SU-DHL-6 (cell line): ENCODE measurements at regions not wholly inside any gene's neighbourhood (a gene's known extent, or its start where the extent isn't known, plus 50 kb on each side); places are given as distances from the start of the nearest gene placed in this dataset.

Experiments used
- H2AFZ ChIP-seq: fragments of 200-600 bp; sonication (generic); 2 replicates; pipeline ENCODE4 v1.6.1; 2014; ENCODE audit warnings: low read depth, mild to moderate bottlenecking, moderate library complexity, mixed read lengths, antibody characterized with exemption, low read length; ENCODE audit not compliant: severe bottlenecking
- H3F3A ChIP-seq: fragments of 200-600 bp; shearing (Covaris generic); 2 replicates; pipeline ENCODE4 v1.6.0; 2016; ENCODE audit warnings: antibody characterized with exemption, mild to moderate bottlenecking; ENCODE audit not compliant: insufficient read depth
- H3K27ac ChIP-seq: fragments of 200-600 bp; sonication (generic); 2 replicates; pipeline ENCODE4 v1.5.1; 2016; ENCODE audit warnings: low read depth, mild to moderate bottlenecking, low read length, moderate library complexity, mixed read lengths
- H3K27me3 ChIP-seq: fragments of 200-600 bp; sonication (generic), shearing (Covaris generic); 2 replicates; pipeline ENCODE4 v1.6.0; 2014; ENCODE audit warnings: mild to moderate bottlenecking, low read length
- H3K36me3 ChIP-seq: fragments of 200-600 bp; sonication (generic); 2 replicates; pipeline ENCODE4 v1.6.1; 2014; ENCODE audit warnings: mild to moderate bottlenecking, low read length, mixed read lengths
- H3K4me2 ChIP-seq: fragments of 300-600, 200-600 bp; shearing (Covaris generic), sonication (generic); 2 replicates; pipeline ENCODE4 v1.6.0; 2014; ENCODE audit warnings: low read length, low read depth, mild to moderate bottlenecking; ENCODE audit not compliant: poor library complexity, severe bottlenecking
- H3K4me3 ChIP-seq: fragments of 200-600 bp; sonication (generic); 2 replicates; pipeline ENCODE4 v1.5.1; 2014; ENCODE audit warnings: antibody characterized with exemption, low read length, mild to moderate bottlenecking, mixed read lengths; ENCODE audit not compliant: insufficient read depth, poor library complexity, severe bottlenecking
- H3K79me2 ChIP-seq: fragments of 200-600 bp; sonication (generic); 2 replicates; pipeline ENCODE4 v1.6.1; 2014; ENCODE audit warnings: mild to moderate bottlenecking, low read length, moderate library complexity; ENCODE audit not compliant: insufficient read depth
- H3K9ac ChIP-seq: fragments of 200-600 bp; sonication (generic); 2 replicates; pipeline ENCODE4 v1.7.0; 2014; ENCODE audit warnings: mild to moderate bottlenecking, low read length
- H3K9me2 ChIP-seq: fragments of 200-600 bp; sonication (generic); replicated peaks from 2 replicates; pipeline ENCODE4 v1.6.1; 2014; ENCODE audit warnings: low read length; ENCODE audit not compliant: insufficient read depth
- H3K9me3 ChIP-seq: fragments of 200-600 bp; sonication (generic); 2 replicates; pipeline ENCODE4 v1.6.1; 2014; ENCODE audit warnings: low read length, mixed read lengths; ENCODE audit not compliant: insufficient read depth
- H4K20me1 ChIP-seq: fragments of 200-600 bp; sonication (generic); 2 replicates; pipeline ENCODE4 v1.6.1; 2014; ENCODE audit warnings: low read depth, mild to moderate bottlenecking, antibody characterized with exemption, low read length, moderate library complexity, mixed read lengths
- CTCF ChIP-seq: fragments of 200-600 bp; sonication (generic); IDR thresholded peaks from one replicate; pipeline ENCODE4 v1.5.1; 2017; ENCODE audit warnings: antibody characterized with exemption, mild to moderate bottlenecking, low read length, moderate library complexity; ENCODE audit not compliant: insufficient read depth, poor library complexity, severe bottlenecking
- EZH2phosphoT487 ChIP-seq: fragments of 200-600 bp; sonication (generic), shearing (Covaris generic); conservative IDR thresholded peaks from 2 replicates; pipeline ENCODE4 v1.6.1; 2018; ENCODE audit warnings: mild to moderate bottlenecking, antibody characterized with exemption, low read length, moderate library complexity, mixed read lengths

DNA sequence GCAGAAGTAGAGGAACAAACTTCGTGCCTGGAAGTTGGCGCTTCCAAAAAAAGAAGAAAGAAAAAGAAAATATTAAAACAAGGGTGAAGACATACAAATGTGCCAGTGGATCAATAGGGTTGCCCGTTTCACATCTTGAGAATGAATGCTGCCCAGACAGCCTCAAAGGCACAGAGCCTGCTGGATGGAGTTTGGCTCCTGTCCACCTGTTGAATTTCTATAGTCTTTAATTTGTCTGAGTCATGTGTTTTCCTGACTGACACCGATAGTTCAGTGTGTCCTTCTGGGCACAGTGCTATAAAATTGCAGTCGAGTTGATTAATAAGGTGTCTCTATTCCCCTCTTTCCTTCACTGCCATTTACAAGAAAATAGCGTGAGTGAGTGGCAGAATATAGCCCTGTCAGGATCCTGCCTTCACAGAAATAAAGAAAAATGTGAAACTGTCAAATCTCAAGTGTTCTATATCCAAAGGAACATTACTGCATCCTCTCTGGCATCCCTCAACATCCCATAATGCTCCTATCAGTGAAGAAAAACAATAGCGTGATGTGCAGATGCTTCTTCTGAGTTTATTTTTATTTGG lies 471.3 kb upstream of the AUTS2 start:
- H3K27ac ChIP-seq, result no peak overlapping the region
- H3K9me3 ChIP-seq, result no peaks in the 10 kb centered on the region
- no peaks in the 10 kb centered on the region for H3K9me2 ChIP-seq
- no peaks in the 10 kb centered on the region for H4K20me1 ChIP-seq
- H3K9ac ChIP-seq, result no peak overlapping the region
- no peaks in the 10 kb centered on the region for H3K36me3 ChIP-seq
- H3K4me2 ChIP-seq, result no peak overlapping the region
- H3K79me2 ChIP-seq, result no peaks in the 10 kb centered on the region
- H3F3A ChIP-seq, result no peaks in the 10 kb centered on the region
- H2AFZ ChIP-seq, result no peak overlapping the region
- TF ChIP-seq EZH2phosphoT487, result no peak
- TF ChIP-seq CTCF, result no peak
- no peaks in the 10 kb centered on the region for H3K27me3 ChIP-seq
- no peak overlapping the region for H3K4me3 ChIP-seq

DNA sequence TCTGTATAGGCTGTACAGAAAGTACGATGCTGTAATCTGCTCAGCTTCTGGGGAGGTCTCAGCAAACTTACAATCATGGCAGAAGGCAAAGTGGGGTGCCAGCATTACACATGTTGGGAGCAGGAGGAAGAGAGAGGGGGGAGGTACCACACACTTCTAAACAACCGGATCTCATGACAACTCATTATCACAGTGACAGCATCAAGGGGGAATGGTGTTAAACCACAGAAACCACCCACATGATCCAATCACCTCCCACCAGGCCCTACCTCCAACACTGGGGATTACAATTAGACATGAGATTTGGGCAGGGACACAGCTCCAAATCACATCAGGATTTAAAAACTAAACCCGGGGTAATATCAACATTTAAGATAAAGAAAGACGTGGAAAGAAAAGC lies 468.8 kb upstream of the AUTS2 start:
- H3F3A ChIP-seq, result no peaks in the 10 kb centered on the region
- no peak overlapping the region for H2AFZ ChIP-seq
- no peak overlapping the region for H3K4me3 ChIP-seq
- no peaks in the 10 kb centered on the region for H3K9me2 ChIP-seq
- no peak overlapping the region for H3K9ac ChIP-seq
- no peaks in the 10 kb centered on the region for H3K27me3 ChIP-seq
- H3K27ac ChIP-seq, result no peak overlapping the region
- H4K20me1 ChIP-seq, result no peaks in the 10 kb centered on the region
- H3K4me2 ChIP-seq, result no peak overlapping the region
- H3K9me3 ChIP-seq, result no peaks in the 10 kb centered on the region
- no peaks in the 10 kb centered on the region for H3K79me2 ChIP-seq
- TF ChIP-seq EZH2phosphoT487 (no peak), CTCF (no peak)
- H3K36me3 ChIP-seq, result no peaks in the 10 kb centered on the region

DNA sequence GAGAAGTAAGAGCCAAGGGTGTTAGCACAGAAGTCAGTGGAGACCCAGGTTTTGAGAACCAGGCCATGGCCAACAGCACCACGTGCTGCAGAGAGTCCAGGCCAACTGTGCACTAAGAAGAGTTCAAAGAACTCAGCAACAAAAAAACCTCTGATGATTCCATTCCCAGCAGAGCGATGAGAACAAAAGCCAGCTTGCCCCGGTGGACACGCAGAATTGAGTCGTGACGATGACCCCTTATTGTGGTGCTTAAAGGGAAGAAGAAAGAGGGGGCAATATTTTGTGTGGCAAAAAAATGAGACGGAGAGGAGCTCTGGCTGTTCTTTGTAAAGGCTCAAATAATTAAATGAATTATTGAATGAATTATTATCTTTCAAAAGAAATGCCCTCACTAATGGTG lies 468.3 kb upstream of the AUTS2 start:
- no peaks in the 10 kb centered on the region for H3K27me3 ChIP-seq
- H3K4me2 ChIP-seq, result no peak overlapping the region
- H3K9ac ChIP-seq, result no peak overlapping the region
- no peaks in the 10 kb centered on the region for H3K9me2 ChIP-seq
- H2AFZ ChIP-seq, result no peak overlapping the region
- H4K20me1 ChIP-seq, result no peaks in the 10 kb centered on the region
- no peak overlapping the region for H3K27ac ChIP-seq
- H3K36me3 ChIP-seq, result no peaks in the 10 kb centered on the region
- no peaks in the 10 kb centered on the region for H3F3A ChIP-seq
- no peak overlapping the region for H3K4me3 ChIP-seq
- no peaks in the 10 kb centered on the region for H3K79me2 ChIP-seq
- H3K9me3 ChIP-seq, result no peaks in the 10 kb centered on the region
- TF ChIP-seq CTCF (no peak), EZH2phosphoT487 (no peak)
